ENCODE measurements at regions not wholly inside any gene's neighbourhood (a gene's known extent, or its start where the extent isn't known, plus 50 kb on each side); places are given as distances from the start of the nearest gene placed in this dataset.

GRCh38 chr17:27153005-27153404 is 140.9 kb upstream of the WSB1 start:
- Histone ChIP-seq H3K4me1 (no peaks in the 10 kb centered on the region), H3K27ac (no peak overlapping the region), H3K4me3 (no peak overlapping the region), H3K27me3 (no peaks in the 10 kb centered on the region), H3K9me3 (no peaks in the 10 kb centered on the region), H3K36me3 (no peaks in the 10 kb centered on the region)
- intact Hi-C loops (cut with DNase I) = no loop called here
- DNase-seq = no peak
- 87% methylated on average over 4 of the region's 4 CpGs for WGBS, 2 donors
- TF ChIP-seq, protein P1, sequence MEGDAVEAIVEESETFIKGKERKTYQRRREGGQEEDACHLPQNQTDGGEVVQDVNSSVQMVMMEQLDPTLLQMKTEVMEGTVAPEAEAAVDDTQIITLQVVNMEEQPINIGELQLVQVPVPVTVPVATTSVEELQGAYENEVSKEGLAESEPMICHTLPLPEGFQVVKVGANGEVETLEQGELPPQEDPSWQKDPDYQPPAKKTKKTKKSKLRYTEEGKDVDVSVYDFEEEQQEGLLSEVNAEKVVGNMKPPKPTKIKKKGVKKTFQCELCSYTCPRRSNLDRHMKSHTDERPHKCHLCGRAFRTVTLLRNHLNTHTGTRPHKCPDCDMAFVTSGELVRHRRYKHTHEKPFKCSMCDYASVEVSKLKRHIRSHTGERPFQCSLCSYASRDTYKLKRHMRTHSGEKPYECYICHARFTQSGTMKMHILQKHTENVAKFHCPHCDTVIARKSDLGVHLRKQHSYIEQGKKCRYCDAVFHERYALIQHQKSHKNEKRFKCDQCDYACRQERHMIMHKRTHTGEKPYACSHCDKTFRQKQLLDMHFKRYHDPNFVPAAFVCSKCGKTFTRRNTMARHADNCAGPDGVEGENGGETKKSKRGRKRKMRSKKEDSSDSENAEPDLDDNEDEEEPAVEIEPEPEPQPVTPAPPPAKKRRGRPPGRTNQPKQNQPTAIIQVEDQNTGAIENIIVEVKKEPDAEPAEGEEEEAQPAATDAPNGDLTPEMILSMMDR (IDR thresholded peaks at IDR 0.05) = no peak
- TF ChIP-seq POLR2AphosphoS5 (IDR thresholded peaks at IDR 0.05) = no peak
- no peak for TF ChIP-seq EP300 (IDR thresholded peaks at IDR 0.05)
- no peak for TF ChIP-seq POLR2A (IDR thresholded peaks at IDR 0.05)

DNA sequence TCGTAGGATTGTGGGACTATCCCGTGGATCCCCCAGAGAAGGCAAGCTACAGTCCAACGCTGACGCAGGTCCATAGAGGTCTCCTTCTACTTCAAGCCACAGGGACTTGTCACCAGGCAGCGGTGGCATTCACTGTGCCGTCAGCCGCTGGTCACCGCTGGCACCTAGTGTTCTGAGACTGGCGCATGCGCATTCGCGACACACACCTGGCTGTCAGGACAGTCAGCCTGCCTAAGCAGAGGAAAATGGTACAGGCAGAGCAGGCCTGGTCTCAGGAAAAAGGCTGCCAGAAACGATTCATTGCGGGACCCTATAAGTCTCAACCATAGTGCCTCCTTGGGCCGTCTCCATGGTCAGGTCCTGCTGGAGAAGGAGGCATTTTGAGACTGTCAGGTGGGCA is 138.0 kb upstream of the WSB1 start:
- H3K36me3 ChIP-seq = no peaks in the 10 kb centered on the region

DNA sequence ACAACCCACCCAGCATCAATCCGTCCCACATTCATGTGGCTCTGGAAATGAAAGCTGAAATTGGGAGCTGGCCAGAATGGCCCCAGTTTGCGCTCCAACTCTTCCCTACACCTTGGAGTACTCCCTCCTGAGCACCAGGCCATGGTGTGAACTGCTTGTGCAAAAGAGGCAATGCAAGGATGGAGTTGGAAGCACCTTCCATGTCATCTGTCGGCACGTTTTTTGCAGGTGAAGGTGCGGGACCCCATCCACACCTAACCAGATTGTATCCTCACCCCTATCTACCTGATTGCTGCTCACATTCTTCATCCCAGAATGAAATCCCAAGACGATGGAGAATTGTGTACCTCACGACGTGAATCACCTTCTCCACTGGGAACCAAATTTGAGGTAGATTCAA is 136.6 kb upstream of the WSB1 start:
- no peaks in the 10 kb centered on the region for H3K9me3 ChIP-seq
- no peak for DNase-seq
- TF ChIP-seq POLR2A (IDR thresholded peaks at IDR 0.05) (no peak), POLR2AphosphoS5 (IDR thresholded peaks at IDR 0.05) (no peak), EP300 (IDR thresholded peaks at IDR 0.05) (no peak)
- TF ChIP-seq, protein P1 (IDR thresholded peaks at IDR 0.05) = no peak
- H3K27me3 ChIP-seq = no peaks in the 10 kb centered on the region
- intact Hi-C loops (cut with DNase I) = no loop called here
- no peaks in the 10 kb centered on the region for H3K36me3 ChIP-seq
- H3K4me1 ChIP-seq = no peaks in the 10 kb centered on the region
- H3K4me3 ChIP-seq = no peak overlapping the region
- no peak overlapping the region for H3K27ac ChIP-seq
- 82 to 89% methylated on average over 8 of the region's 8 CpGs for WGBS, 2 donors

More for the DNA sequence above, 138.0 kb upstream of the WSB1 start:
- Histone ChIP-seq H3K4me1 (no peaks in the 10 kb centered on the region), H3K4me3 (no peak overlapping the region), H3K9me3 (no peaks in the 10 kb centered on the region), H3K27ac (no peak overlapping the region), H3K27me3 (no peaks in the 10 kb centered on the region)
- WGBS, 2 donors = 95 to 96% methylated on average over 15 of the region's 15 CpGs
- no peak for DNase-seq
- intact Hi-C loops (cut with DNase I) = no loop called here
- no peak for TF ChIP-seq POLR2A (IDR thresholded peaks at IDR 0.05)

DNA sequence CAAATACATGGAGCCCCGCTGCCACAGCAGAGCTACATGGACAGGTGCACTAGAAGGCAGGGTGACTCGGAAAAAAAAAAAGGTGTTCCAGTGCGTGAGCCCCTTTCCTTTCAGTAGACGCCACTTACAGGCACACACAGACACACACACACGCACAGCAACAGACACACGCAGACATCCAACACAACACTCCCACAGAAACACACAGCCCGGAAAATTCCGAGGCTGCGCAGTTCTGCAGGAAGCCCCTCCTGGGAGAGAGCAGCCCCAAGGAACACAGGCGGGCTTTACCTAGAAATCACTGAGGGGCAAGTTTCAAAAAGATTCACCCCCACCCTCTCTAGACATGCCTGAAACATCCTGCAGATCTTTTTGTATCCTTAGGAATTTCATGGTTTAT is 136.0 kb upstream of the WSB1 start:
- Histone ChIP-seq H3K36me3 (no peaks in the 10 kb centered on the region), H3K4me3 (no peak overlapping the region), H3K4me1 (no peaks in the 10 kb centered on the region), H3K27ac (no peak overlapping the region), H3K27me3 (no peaks in the 10 kb centered on the region), H3K9me3 (no peaks in the 10 kb centered on the region)
- no peak for TF ChIP-seq EP300 (IDR thresholded peaks at IDR 0.05)
- no peak for TF ChIP-seq POLR2AphosphoS5 (IDR thresholded peaks at IDR 0.05)
- TF ChIP-seq POLR2A (IDR thresholded peaks at IDR 0.05) = no peak
- TF ChIP-seq, protein P1 (IDR thresholded peaks at IDR 0.05) = no peak
- intact Hi-C loops (cut with DNase I) = no loop called here
- 90 to 92% methylated on average over 10 of the region's 10 CpGs for WGBS, 2 donors
- no peak for DNase-seq

DNA sequence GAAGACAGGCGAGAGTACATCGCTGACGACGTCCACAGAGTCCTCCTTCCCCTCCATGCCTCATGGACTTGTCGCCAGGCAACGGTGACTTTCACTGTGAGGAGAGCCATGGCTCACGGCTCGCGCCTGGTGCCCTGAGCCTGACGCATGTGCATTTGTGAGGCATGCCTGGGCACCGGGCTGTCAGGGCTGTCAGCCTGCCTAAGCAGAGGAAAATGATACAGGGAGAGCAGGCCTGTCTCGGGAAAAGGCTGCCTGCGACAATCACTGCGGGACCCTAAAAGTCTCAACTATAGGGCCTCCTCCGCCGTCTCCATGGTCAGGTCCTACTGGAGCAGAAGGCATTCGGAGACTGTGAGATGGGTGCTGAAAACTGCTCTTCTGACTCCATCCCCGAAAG is 135.5 kb upstream of the WSB1 start:
- H3K4me1 ChIP-seq = no peaks in the 10 kb centered on the region
- no peak overlapping the region for H3K4me3 ChIP-seq
- WGBS, 2 donors = 93 to 95% methylated on average over 18 of the region's 18 CpGs
- TF ChIP-seq POLR2AphosphoS5 (IDR thresholded peaks at IDR 0.05) = no peak
- TF ChIP-seq, protein P1 (IDR thresholded peaks at IDR 0.05) = no peak
- no peak for TF ChIP-seq POLR2A (IDR thresholded peaks at IDR 0.05)
- TF ChIP-seq EP300 (IDR thresholded peaks at IDR 0.05) = no peak
- H3K9me3 ChIP-seq = no peaks in the 10 kb centered on the region
- H3K36me3 ChIP-seq = no peaks in the 10 kb centered on the region
- DNase-seq = no peak
- no peak overlapping the region for H3K27ac ChIP-seq
- intact Hi-C loops (cut with DNase I) = no loop called here
- no peaks in the 10 kb centered on the region for H3K27me3 ChIP-seq

All from sigmoid colon (tissue), 6 donors.